Activated naive CD8-positive, alpha-beta T cell treated with anti-CD3 and anti-CD28 coated beads, Interleukin-2, amount 50 U/mL, for 16 hours (primary cell): ENCODE measurements at regions not wholly inside any gene's neighbourhood (a gene's known extent, or its start where the extent isn't known, plus 50 kb on each side); places are given as distances from the start of the nearest gene placed in this dataset.

Experiments used
- DNase-seq: peaks from one replicate; pipeline ENCODE4 v3.0.0-alpha.2; 2020; ENCODE audit warnings: low read depth, low spot score

DNA sequence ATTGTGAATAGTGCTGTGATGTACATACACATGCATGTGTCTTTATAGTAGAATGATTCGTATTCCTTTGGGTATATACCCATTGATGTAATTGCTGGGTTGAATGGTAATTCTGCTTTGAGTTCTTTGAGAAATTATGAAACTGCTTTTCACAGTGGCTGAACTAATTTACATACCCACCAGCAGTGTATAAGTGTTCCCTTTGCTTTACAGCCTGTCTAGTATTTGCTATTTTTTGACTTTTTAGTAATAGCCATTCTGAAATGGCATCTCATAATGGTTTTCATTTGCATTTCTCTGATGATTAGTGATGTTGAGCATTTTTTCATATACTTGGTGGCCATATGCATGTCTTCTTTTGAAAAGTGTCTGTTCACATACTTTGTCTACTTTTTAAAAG lies 54.5 kb upstream of the FAM78B start:
- no peak for DNase-seq

DNA sequence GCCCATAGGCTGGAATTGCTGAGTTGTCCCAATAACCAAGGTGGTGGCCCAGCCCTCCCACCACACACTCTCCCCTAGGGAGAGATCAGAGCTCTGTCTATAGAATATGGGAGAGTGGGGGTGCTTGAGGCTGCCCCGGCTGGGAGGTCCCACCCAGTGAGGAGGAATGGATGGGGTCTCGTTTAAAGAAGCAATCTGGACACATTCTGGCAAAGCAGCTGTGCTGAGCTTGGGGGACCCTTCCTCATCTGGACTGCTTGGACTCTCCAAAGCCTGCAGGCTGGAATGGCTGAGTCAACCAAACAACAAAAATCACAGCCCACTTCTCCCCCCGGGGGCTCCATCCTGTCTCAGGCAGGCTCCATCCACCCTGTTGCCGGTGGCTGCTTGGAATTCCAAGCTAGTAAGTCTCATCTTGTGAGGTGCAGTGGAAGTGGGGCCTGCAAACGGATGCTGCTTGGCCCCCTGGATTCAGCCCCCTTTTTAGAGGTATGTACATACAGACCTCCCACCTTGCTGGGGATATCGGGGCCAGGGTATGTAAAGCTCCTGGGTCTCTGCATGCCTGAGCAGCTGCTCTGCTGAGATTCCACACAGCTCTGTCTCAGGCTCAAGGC lies 67.1 kb upstream of the FAM78B start:
- DNase-seq: no peak

DNA sequence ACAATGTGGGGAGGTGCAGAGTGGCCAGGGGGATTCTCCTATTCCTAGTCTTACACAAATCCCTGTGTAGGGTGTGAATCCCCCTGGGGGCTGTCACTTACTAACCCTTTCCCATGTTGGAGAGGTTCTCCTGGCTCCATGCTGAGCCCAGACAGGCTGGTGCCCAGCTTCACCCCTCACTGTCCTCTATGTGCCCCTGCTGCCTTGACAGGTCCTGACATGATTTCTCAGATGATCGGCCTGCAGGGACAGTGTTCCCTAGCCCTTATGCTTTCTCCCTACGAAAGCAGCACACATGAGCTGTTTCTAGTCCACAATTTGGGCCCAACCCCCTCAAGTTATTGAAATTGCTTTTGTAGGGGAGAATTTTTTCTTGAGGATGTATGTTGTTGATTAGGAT lies 68.9 kb upstream of the FAM78B start:
- no peak for DNase-seq

DNA sequence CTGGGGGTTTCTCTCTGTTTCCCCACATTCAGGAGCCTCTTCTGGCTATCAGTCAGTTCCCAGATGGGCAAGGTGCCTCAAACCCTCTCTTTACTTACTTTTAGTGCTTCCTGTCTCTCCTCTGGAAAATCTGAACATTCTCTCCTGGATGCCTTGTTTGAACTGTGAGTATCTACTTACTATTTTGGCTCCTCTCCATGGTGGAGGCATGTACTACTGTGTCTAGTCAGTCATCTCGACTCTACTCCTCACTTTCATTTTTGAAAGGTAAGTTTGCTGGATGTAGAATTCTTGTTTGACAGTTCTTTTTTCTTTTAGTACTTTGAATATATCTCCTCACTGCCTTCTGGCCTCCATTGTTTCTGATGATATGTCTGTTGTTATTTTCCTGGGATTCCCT lies 70.9 kb upstream of the FAM78B start:
- DNase-seq: no peak

DNA sequence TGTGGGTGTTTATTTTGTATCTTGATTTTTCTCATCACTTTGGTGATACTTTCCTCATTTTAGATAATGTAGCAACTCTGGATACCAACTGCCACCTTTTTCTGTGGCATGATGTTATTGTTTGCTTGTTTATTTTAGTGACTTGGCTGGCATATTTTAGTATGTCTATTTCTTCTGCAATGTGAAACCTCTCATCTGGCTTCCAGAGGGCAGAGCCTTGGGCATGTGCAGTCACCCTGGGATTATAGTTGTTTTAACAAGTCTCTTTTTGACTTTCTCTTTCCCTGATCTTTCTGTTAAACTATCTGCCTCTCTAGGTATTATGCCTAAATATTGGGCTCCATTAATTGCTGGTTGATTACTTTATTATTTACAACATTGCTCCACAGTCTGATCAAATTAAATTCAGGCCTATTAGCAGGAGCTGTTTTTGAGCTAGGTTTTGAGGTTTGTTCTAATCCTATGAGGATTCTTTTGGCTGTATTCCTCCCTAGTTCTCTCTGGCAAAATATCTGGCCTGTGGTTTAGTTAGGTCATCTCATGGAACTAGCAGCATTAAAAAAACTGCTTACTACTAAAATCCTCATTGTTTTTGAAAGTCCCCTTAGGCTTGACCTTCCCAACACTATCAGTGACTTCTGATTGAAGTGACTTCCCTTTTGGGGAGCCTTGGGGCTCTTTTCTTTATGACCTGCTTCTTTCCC lies 86.4 kb upstream of the FAM78B start:
- DNase-seq: no peak

DNA sequence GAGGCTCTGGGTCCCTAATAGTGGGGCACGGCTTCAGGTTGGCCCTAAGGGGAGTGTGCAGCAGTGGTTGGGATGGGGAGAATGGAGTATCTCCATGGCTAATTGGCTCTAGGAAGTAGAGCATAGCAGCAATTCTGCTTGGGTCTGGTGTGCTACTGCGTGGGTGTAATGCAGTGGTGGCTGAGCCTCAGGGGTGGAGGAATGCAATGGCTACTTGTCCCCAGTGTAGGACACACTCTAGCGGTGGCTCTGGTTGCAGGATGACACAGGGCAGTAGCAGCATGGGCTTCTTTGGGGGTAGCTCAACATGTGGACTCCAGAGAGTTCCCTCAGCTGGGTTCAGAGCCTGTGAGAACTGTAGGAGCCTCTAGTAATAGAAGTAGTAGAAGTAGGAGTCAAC lies 91.2 kb upstream of the FAM78B start:
- DNase-seq: no peak

DNA sequence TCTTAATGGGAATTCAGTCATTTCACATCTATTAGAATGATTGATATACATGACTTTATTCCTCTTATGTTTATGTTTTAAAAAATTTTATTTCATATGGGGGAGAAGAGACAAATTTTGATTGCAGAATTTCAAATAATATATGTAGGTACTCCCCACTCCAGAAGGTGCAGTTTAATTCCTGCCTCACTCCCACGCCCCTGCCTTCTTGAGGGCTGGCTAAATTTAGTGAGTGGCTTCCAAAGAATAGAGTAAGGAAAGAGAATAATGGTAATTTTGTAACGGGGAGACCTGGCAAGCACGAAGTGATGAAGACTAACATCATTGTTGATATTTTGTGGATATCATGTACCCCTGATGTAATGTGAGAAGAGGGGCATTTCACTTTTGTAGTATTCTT lies 94.7 kb upstream of the FAM78B start:
- DNase-seq: no peak

DNA sequence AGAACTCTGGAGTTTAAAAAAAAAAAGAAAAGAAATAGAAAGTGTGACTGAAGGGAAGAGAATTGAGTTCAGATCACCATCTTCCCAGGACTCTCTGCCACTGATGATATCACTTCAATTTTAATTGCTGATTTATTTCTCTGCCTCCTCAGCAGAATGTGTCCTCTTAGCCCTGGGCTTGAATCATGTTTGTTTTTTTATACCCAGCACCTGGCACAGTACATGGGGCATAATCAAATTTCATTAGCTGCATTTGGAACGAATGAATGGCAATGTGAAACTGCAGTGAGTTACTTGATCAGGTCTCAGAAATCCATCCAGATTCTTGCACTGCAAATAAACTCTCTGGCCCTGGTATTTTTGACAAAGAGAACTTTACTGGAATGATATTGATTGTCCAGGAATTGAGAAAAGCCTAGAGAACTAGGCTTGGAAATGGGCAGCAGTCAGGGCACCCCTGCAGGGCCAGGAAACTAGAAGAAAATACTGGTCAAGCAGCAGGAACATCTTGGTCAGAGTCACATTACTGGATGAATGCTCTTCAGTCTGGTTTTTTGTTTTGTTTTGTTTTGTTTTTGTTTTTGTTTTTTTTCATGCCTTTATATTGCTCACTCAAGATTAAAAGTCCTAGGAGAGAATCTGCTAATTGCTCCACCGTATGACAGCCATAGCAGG lies 103.8 kb upstream of the FAM78B start:
- DNase-seq: no peak

DNA sequence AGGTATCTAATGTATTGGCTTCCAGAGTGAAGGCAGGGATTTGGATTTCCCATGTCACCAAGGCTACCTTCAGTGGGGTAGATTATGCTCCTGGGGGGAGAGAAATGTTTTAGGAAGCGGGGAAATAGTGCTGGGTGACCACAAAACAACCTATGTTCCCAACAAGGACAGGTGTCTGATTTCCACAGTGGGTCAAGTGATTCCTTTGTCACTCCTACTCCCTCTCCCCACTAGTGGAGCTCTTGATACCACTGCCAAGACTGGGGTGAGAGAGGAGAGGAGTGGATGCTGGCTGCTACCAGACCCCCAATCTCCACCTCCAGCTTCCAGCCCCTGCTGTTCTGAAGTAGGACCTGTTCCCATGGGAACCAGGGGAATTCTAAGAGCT lies 104.3 kb upstream of the FAM78B start:
- no peak for DNase-seq

DNA sequence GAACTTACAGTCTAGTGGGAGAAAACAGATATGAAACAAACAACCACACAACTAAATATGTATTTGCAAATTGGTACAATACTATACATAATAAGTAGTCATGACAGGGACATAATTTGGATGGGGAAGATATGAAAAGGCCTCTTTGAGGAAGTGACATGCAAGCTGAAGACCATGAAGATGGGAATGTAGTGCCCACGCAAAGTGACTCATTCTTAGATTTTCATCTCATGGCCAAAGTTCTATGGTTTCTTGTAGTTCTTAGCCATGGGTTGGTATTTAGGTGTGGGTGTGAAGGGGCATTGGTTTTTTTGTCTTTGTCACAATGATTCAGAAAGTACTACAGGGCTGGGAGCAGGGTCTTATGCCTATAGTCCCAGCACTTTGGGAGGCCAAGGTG lies 105.4 kb upstream of the FAM78B start:
- no peak for DNase-seq

DNA sequence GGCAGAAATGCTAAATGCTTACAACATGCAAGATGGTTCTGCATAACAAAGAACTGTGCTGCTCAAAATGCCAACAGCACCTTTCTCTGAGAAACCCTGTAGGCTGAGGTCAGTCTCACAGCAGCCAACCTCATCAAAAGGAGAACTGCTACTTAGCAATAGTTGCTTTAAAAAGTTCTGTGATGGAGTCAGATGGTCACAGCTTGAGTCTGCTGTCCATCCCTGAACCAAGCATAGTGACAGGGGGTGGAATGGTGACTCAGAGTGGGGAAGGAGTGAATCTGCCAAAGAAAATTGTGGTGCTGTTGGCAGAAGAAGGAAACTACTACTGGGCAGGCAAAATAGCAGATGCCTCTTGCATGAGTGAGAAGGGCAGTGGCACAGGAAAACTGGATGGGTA lies 106.0 kb upstream of the FAM78B start:
- DNase-seq: no peak

DNA sequence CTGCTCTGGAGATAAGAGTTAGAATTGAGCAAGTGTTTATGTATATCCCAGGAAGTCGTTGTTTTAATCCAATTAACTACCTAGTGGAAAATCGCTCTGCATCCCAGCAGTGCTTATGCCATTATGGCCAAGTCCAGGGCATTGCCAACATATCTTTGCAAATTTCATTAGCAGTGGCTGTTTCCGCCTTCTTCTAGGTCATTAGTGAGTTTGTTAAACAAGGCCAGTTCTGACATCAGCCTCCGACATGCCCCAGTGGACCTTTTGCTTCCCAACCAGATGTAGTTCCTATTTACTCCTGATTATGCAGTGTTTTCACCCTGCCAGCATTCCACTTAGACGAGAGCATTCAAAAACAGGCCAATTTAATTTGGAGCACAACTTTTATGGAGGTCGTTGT lies 106.8 kb upstream of the FAM78B start:
- no peak for DNase-seq

DNA sequence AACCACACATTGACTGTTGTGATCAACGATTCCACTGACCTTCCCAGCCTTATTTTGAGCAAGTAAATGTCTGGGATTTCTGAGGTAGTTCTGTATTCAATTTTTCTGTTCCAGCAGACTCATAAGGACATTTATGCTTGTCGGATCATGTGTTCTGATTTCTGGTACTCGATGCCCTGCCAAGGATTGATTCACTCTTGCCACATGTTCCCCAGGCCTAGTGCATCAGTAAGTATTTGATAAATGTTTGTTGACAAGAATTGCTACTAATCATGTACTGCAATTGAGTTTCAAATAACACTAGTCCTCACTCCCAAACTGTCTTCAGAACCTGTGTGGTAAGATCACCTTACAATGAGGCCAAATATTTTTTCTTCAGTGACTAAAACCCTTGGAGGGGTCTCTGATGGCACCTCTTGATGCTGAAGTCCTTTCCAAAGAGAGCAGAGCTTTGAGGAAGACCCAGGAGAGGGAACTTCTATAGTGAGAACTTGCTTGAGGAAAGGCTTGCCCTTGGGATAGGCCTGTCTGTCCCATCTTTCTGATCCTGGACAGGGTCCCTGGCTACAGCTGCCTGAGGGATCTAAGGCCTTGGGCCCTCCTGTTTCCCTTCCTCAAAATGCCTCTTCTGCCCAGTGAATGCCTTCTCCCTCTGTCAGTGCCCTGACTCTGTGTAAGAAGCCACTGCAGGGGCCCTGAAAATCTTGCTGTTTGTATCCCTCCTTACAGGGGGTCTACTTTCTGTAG lies 115.8 kb upstream of the FAM78B start:
- DNase-seq: no peak

DNA sequence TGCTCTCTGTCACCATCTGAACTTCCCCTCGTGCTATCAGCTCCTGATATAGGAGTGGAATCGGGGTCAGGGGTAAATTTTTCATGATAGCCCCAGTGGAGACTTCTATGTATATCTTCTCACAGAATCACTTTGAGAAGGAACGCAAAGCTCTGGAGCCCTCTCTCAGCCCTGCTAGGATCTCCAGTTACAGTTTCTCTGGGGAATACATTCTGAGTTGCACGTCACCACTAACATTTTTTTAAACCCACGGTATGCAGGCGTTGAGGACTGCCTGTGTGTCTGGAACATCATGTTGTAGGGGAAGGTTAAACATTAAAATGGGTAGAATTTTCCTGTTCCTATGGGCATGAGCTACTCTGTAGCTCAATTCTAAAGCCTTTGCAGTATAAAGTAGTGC lies 116.4 kb upstream of the FAM78B start:
- no peak for DNase-seq

DNA sequence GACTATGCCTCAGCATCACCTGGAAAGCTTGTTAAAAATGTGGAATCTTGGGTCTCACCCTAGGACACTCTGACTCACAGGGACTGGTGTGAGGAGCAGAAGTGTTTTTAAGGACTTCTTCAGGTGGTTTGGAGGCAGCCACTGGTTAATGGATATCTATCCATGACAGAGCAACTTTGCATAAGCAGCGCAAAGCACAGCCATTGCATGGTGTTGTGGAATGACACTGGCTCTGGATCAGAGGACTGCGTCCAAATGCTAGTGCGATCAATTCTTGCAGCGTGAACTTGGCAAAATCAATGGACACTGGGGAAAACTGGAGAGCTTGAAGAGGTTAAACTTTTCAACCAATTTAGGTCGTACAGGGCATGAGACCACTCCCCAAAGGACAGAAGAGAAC lies 116.8 kb upstream of the FAM78B start:
- no peak for DNase-seq

DNA sequence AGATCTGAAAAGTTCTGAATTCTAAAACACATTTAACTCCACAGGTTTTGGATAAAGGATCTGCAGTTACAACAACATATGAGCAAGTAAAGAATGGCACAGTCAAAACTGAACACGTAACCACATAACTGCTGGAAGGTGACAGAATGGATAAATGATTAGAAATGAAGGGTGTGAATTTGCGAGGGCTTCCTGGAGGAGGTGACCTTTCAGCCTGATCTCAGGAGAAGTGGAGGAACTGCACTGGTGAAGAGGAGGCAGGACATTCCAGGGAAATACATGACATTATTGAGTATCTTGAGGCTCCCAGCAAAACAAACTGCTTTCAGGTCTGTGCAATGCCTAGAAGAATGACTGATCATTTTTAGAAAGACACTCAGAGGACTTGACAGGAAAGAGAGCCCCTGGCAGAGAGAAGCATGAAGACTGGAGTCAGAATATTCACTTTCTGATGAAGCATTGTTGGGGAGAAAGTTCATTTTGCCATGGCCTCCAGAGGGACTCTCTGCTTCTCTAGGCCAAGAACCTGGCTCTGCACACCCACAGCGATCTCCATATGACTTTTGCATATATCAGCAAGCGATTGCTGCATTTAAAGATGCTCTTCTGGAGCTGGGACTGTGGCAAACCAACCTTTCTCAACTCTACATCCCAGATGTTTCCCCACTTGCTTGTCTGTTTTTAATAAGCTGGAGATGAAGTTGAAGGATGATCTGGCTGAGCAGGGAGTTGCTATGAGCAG lies 122.7 kb upstream of the FAM78B start:
- DNase-seq: no peak

DNA sequence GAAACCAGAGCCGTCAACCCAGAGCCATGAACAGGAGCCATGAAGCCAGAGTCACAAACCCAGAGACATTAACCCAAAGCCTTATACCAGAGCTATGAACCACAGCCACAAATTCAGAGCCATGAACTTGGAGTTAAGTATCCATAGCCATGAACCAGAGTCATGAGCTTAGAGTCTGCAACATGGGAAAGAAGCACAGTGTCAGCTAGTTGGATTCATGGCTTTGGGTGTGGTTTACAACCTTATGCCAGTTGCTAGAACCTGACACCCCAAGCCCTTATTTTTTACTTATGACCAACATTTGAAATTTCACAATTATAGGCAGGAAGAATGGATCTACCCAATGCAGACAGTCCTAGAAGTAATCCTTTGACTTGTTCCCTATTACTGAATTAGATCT lies 128.9 kb upstream of the FAM78B start:
- DNase-seq: no peak

DNA sequence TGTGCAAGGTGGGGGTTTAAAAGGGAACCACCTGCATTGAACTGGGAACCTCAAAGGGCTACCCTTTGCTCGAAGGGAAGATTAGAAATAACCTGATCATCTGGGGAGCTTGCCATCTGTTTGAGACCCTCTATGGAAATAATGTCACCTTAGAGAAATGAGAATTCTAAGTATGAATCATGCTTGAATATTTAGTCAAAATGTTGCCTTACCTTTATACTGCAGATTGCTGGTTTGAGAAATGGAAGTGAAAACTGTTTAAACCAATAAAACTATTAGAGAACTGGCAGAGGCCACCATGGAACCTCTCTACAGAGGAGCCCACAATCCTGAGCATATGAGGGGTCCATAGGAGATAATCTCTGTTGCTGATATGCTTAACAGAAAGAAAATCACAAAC lies 131.2 kb upstream of the FAM78B start:
- DNase-seq: no peak

DNA sequence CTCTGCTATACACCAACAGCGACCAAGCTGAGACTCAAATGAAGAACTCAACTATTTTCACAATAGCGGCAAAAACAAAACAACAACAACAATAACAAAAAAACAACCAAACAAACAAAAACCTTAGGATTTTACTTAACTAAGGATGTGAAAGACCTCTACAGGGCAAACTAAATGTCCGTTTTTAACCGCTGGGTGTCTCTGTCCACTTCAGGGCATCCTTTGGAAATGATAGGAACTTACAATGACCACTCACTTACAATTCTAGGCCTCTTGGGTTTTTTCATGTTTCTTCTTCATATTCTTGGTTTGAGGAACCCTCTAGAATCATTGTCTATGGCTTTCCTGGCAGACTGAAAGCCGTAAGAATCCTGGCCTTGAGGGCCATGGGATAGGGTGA lies 134.0 kb upstream of the FAM78B start:
- no peak for DNase-seq

DNA sequence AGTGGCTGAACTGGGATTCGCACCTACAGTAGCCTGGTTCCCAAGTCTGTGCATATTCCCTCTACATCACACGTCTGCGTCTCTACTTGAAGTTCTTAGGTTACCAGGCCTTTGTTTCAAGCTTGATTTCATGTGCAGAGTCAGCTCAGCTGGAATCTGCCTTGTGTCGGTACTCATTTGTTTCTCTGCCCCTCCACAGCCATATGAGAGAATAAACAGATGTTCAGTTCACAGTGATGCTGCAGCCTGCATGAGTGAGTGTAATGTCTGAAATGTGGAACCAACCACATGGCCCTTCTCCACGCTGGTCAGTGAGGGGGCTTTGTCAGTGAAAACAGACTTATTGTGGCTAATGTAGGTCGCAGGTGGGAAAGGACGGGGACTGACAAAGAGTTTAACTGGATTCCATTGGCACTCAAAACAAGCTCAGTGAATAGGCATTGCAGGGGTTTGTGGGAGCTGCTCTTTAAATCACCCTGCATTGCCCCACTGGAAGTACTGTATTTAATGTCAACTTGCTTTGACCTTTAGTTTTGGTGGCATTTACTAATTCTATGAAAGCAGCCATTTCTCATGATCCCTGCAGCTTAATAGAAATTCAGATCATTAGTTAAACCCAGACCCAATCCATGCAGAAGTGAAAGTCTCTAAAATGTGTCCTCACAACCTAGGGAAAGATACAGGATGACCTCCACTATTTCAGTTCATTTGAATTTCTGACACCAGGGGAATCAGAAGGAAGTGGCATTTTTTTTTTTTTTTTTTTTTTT lies 136.4 kb upstream of the FAM78B start:
- no peak for DNase-seq

DNA sequence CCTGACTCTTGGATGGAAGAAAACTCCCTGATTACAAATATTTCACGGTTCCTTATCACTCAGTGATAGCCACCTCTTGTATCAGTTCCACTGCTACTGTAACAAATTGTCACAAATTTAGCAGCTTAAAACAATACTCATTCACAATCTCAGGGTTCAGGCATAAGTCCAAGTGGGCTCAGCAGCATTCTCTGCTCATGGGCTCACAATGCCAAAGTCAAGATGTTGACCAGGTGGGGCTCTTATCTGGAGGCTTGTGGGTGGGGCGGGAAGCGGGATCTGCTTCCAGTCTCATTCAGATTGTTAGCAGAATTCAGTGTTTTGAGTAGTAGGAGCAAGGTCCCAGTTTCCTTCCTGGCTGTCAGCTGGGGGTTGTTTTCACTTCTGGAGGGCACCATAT lies 137.3 kb upstream of the FAM78B start:
- no peak for DNase-seq
